MM.1S (cell line): ENCODE measurements at regions not wholly inside any gene's neighbourhood (a gene's known extent, or its start where the extent isn't known, plus 50 kb on each side); places are given as distances from the start of the nearest gene placed in this dataset.

ENCODE experiments used
- CTCF ChIP-seq: fragments of 300-600 bp; sonication (generic); IDR thresholded peaks from 2 replicates; pipeline ENCODE4 v1.5.1; 2016; ENCODE audit warnings: antibody characterized with exemption, low read length, mixed read lengths
- EZH2 ChIP-seq: fragments of 300-600 bp; sonication (generic); optimal IDR thresholded peaks from 2 replicates; pipeline ENCODE3; 2017; ENCODE audit warnings: low read depth, mild to moderate bottlenecking, antibody characterized with exemption, low read length, mixed read lengths
- EZH2phosphoT487 ChIP-seq: fragments of 300-600 bp; sonication (generic); IDR thresholded peaks from 2 replicates; pipeline ENCODE4 v1.6.1; 2018; ENCODE audit warnings: antibody characterized with exemption, low read length

DNA sequence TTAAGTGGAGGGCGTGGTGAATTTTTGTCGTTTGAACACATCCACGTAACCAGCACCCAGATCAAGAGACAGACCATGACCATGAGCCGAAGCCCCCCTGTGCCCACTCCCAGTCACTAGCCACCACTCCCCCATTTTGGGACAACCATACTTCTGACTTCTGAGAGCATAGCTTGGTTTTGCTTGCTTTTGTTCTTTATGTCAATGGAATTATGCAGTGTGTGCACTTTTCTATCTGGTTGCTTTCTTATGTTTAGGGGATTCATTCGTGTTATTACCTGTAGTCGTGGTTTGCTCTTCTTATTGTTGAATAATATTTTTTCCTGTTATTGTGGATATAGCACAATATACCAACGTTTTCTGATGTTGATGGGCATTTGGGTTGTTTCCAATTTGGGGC lies 141.7 kb downstream of the GLI2 start:
- TF ChIP-seq CTCF (no peak), EZH2phosphoT487 (no peak), EZH2 (no peak)
